Jurkat, Clone E6-1 (cell line): ENCODE measurements at regions not wholly inside any gene's neighbourhood (a gene's known extent, or its start where the extent isn't known, plus 50 kb on each side); places are given as distances from the start of the nearest gene placed in this dataset.

Experiments
- DNase-seq: peaks from one replicate; pipeline ENCODE4 v3.0.0-alpha.2; 2011; ENCODE audit warnings: low read depth, low spot score
- H3K4me3 ChIP-seq: 2 replicates; pipeline ENCODE4 v1.5.1; 2011; ENCODE audit warnings: mild to moderate bottlenecking, low read length, control low read depth, moderate library complexity

- H3K4me3 ChIP-seq = no peak overlapping the region
- no peak for DNase-seq
Observed at GRCh38 chr18:39862341-39862740, 2092.7 kb upstream of the PIK3C3 start.

- no peak for DNase-seq
- no peak overlapping the region for H3K4me3 ChIP-seq
Observed at GRCh38 chr18:39854291-39854690, 2100.7 kb upstream of the PIK3C3 start.

- H3K4me3 ChIP-seq = no peak overlapping the region
- DNase-seq = no peak
Observed at GRCh38 chr18:39846265-39846664, 2108.8 kb upstream of the PIK3C3 start.

GRCh38 chr18:39845631-39846030 is 2109.4 kb upstream of the PIK3C3 start:
- no peak overlapping the region for H3K4me3 ChIP-seq
- DNase-seq = no peak

GRCh38 chr18:39845106-39845505 is 2109.9 kb upstream of the PIK3C3 start:
- no peak for DNase-seq
- H3K4me3 ChIP-seq = no peak overlapping the region

- no peak for DNase-seq
- H3K4me3 ChIP-seq = no peak overlapping the region
Observed at GRCh38 chr18:39843546-39843945, 2111.5 kb upstream of the PIK3C3 start.

GRCh38 chr18:39842366-39842914 is 2112.6 kb upstream of the PIK3C3 start:
- no peak overlapping the region for H3K4me3 ChIP-seq
- no peak for DNase-seq

GRCh38 chr18:39841482-39842365 is 2113.3 kb upstream of the PIK3C3 start:
- no peak for DNase-seq
- H3K4me3 ChIP-seq = no peak overlapping the region

GRCh38 chr18:39840856-39841481 is 2114.1 kb upstream of the PIK3C3 start:
- no peak overlapping the region for H3K4me3 ChIP-seq
- no peak for DNase-seq

GRCh38 chr18:39840406-39840805 is 2114.6 kb upstream of the PIK3C3 start:
- no peak for DNase-seq
- no peak overlapping the region for H3K4me3 ChIP-seq

- no peak overlapping the region for H3K4me3 ChIP-seq
- no peak for DNase-seq
Observed at GRCh38 chr18:39839782-39840181, 2115.3 kb upstream of the PIK3C3 start.

- no peak for DNase-seq
- H3K4me3 ChIP-seq = no peak overlapping the region
Observed at GRCh38 chr18:39838831-39839230, 2116.2 kb upstream of the PIK3C3 start.

- H3K4me3 ChIP-seq = no peak overlapping the region
- DNase-seq = no peak
Observed at GRCh38 chr18:39835303-39836030, 2119.6 kb upstream of the PIK3C3 start.

GRCh38 chr18:39834636-39835035 is 2120.4 kb upstream of the PIK3C3 start:
- no peak overlapping the region for H3K4me3 ChIP-seq
- DNase-seq = no peak

- no peak overlapping the region for H3K4me3 ChIP-seq
- no peak for DNase-seq
Observed at GRCh38 chr18:39825485-39826150, 2129.4 kb upstream of the PIK3C3 start.

GRCh38 chr18:39806525-39806924 is 2148.5 kb upstream of the PIK3C3 start:
- DNase-seq = no peak
- H3K4me3 ChIP-seq = no peak overlapping the region

GRCh38 chr18:39805218-39805617 is 2149.8 kb upstream of the PIK3C3 start:
- no peak for DNase-seq
- no peak overlapping the region for H3K4me3 ChIP-seq

GRCh38 chr18:39802648-39803229 is 2152.3 kb upstream of the PIK3C3 start:
- H3K4me3 ChIP-seq = no peak overlapping the region
- no peak for DNase-seq

- no peak for DNase-seq
- no peak overlapping the region for H3K4me3 ChIP-seq
Observed at GRCh38 chr18:39801848-39802247, 2153.2 kb upstream of the PIK3C3 start.
